RWPE2 (cell line): ENCODE measurements at regions not wholly inside any gene's neighbourhood (a gene's known extent, or its start where the extent isn't known, plus 50 kb on each side); places are given as distances from the start of the nearest gene placed in this dataset.

ENCODE experiments used
- ATAC-seq: fragments of 200-7000 bp; cut with Tn5 transposase; 3 replicates; pipeline ENCODE4 v1.9.1; 2021; ENCODE audit warnings: low read depth
- DNase-seq: peaks from one replicate; pipeline ENCODE4 v3.0.0-alpha.2; 2020; ENCODE audit warnings: low spot score
- H3K27ac ChIP-seq: fragments of 450-650 bp; 2 replicates; pipeline ENCODE4 v1.5.1; 2017; ENCODE audit warnings: mild to moderate bottlenecking; ENCODE audit not compliant: poor library complexity, severe bottlenecking
- H3K27me3 ChIP-seq: fragments of 250-450 bp; sonication (Bioruptor Pico); 2 replicates; pipeline ENCODE4 v1.5.1; 2021; ENCODE audit warnings: mild to moderate bottlenecking, moderate library complexity; ENCODE audit not compliant: insufficient read depth, poor library complexity, severe bottlenecking
- H3K36me3 ChIP-seq: fragments of 250-450 bp; sonication (Bioruptor Pico); 2 replicates; pipeline ENCODE4 v1.5.1; 2020; ENCODE audit warnings: low read depth, mild to moderate bottlenecking, moderate library complexity
- H3K4me1 ChIP-seq: fragments of 250-450 bp; sonication (Bioruptor Pico); 2 replicates; pipeline ENCODE4 v1.5.1; 2021; ENCODE audit warnings: mild to moderate bottlenecking, moderate library complexity; ENCODE audit not compliant: insufficient read depth, poor library complexity, severe bottlenecking
- H3K4me3 ChIP-seq: fragments of 250-450 bp; sonication (Bioruptor Pico); 2 replicates; pipeline ENCODE4 v1.5.1; 2021; ENCODE audit warnings: mild to moderate bottlenecking, moderate library complexity; ENCODE audit not compliant: severe bottlenecking
- H3K9me3 ChIP-seq: fragments of 250-450 bp; sonication (Bioruptor Pico); 2 replicates; pipeline ENCODE4 v1.5.1; 2021; ENCODE audit warnings: mild to moderate bottlenecking, moderate library complexity; ENCODE audit not compliant: severe bottlenecking
- CTCF ChIP-seq: fragments of 450-650 bp; IDR thresholded peaks from one replicate; pipeline ENCODE4 v1.5.1; 2017; ENCODE audit warnings: mild to moderate bottlenecking, moderate library complexity; ENCODE audit not compliant: poor library complexity, severe bottlenecking

GRCh38 chr14:54166049-54166950 lies 209.7 kb upstream of the BMP4 start:
- H3K4me1 ChIP-seq, result peaks cover 25% of the 10 kb centered on the region
- H3K36me3 ChIP-seq, result no peaks in the 10 kb centered on the region
- TF ChIP-seq CTCF, result no peak
- no peak overlapping the region for H3K27ac ChIP-seq
- H3K27me3 ChIP-seq, result no peaks in the 10 kb centered on the region
- no peak for ATAC-seq
- DNase-seq, result no peak
- H3K4me3 ChIP-seq, result no peak overlapping the region
- no peaks in the 10 kb centered on the region for H3K9me3 ChIP-seq

GRCh38 chr14:54168489-54168888 lies 211.9 kb upstream of the BMP4 start:
- DNase-seq (no peak), ATAC-seq (peak; percentile 74)
- H3K27ac ChIP-seq, result peak overlapping the region; percentile 71
- H3K27me3 ChIP-seq, result no peaks in the 10 kb centered on the region
- H3K9me3 ChIP-seq, result no peaks in the 10 kb centered on the region
- TF ChIP-seq CTCF, result no peak
- peaks cover 26% of the 10 kb centered on the region for H3K4me1 ChIP-seq
- H3K4me3 ChIP-seq, result no peak overlapping the region
- H3K36me3 ChIP-seq, result no peaks in the 10 kb centered on the region

- Histone ChIP-seq H3K4me3 (no peak overlapping the region), H3K9me3 (no peaks in the 10 kb centered on the region), H3K36me3 (no peaks in the 10 kb centered on the region), H3K27ac (peak overlapping the region; percentile 71), H3K27me3 (no peaks in the 10 kb centered on the region), H3K4me1 (peaks cover 34% of the 10 kb centered on the region)
- no peak for DNase-seq
- no peak for TF ChIP-seq CTCF
- peak; percentile 89 for ATAC-seq
Observed at GRCh38 chr14:54169254-54169924, 212.8 kb upstream of the BMP4 start.

- no peaks in the 10 kb centered on the region for H3K36me3 ChIP-seq
- H3K9me3 ChIP-seq, result no peaks in the 10 kb centered on the region
- H3K27ac ChIP-seq, result peak overlapping the region; percentile 71
- DNase-seq, result no peak
- TF ChIP-seq CTCF, result no peak
- H3K4me3 ChIP-seq, result no peak overlapping the region
- no peaks in the 10 kb centered on the region for H3K27me3 ChIP-seq
- peaks cover 37% of the 10 kb centered on the region for H3K4me1 ChIP-seq
- no peak for ATAC-seq
Observed at GRCh38 chr14:54170301-54170700, 213.7 kb upstream of the BMP4 start.
